HEK293 (cell line): ENCODE measurements at regions not wholly inside any gene's neighbourhood (a gene's known extent, or its start where the extent isn't known, plus 50 kb on each side); places are given as distances from the start of the nearest gene placed in this dataset.

Experiments used
- BCL11A ChIP-seq: fragments of 450-650 bp; formaldehyde crosslinking; IDR thresholded peaks from 2 replicates; pipeline ENCODE4 v1.5.1; 2016; ENCODE audit warnings: low read depth, missing biosample characterization, missing genetic modification characterization
- SETDB1 ChIP-seq: IDR thresholded peaks from one replicate; pipeline ENCODE4 v1.6.1; 2017; ENCODE audit warnings: mild to moderate bottlenecking, low read length, moderate library complexity, mixed read lengths; ENCODE audit not compliant: insufficient read length
- ZNF10 ChIP-seq: fragments of 450-650 bp; formaldehyde crosslinking; IDR thresholded peaks from 2 replicates; pipeline ENCODE4 v1.5.1; 2017; ENCODE audit warnings: missing biosample characterization, missing genetic modification characterization
- ZNF600 ChIP-seq: fragments of 450-650 bp; formaldehyde crosslinking; IDR thresholded peaks from 2 replicates; pipeline ENCODE4 v1.5.1; 2016; ENCODE audit warnings: missing biosample characterization, missing genetic modification characterization
- TF ChIP-seq, protein P1 (sequence below): fragments of 450-650 bp; formaldehyde crosslinking; IDR thresholded peaks from 2 replicates; pipeline ENCODE4 v1.5.1; 2016; ENCODE audit warnings: missing biosample characterization, missing genetic modification characterization

DNA sequence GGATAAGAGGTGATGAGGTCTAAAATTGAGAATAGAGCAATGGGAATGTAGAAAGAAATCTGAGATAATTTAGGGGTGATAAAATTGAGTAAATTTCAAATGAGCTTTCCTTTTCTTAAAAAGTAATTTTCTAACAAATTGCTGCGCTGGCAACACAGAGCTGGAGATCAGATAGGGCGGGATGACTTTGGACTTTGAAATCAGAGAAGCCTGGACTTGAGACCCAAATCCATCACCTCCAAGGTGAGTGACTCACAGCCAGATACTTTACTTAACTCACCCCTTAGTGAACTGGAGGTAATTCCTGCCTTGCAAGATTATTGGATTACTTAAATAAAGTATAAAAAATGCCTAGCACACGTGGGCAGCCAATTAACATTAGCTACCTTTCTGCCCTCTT is 80.8 kb downstream of the P2RY1 start:
- TF ChIP-seq, protein P1, sequence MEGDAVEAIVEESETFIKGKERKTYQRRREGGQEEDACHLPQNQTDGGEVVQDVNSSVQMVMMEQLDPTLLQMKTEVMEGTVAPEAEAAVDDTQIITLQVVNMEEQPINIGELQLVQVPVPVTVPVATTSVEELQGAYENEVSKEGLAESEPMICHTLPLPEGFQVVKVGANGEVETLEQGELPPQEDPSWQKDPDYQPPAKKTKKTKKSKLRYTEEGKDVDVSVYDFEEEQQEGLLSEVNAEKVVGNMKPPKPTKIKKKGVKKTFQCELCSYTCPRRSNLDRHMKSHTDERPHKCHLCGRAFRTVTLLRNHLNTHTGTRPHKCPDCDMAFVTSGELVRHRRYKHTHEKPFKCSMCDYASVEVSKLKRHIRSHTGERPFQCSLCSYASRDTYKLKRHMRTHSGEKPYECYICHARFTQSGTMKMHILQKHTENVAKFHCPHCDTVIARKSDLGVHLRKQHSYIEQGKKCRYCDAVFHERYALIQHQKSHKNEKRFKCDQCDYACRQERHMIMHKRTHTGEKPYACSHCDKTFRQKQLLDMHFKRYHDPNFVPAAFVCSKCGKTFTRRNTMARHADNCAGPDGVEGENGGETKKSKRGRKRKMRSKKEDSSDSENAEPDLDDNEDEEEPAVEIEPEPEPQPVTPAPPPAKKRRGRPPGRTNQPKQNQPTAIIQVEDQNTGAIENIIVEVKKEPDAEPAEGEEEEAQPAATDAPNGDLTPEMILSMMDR (tag by site-specific recombination), result no peak
- TF ChIP-seq BCL11A (tag by site-specific recombination) (no peak), ZNF600 (tag by site-specific recombination) (no peak), ZNF10 (tag by site-specific recombination) (no peak), SETDB1 (no peak)
